ENCODE measurements at regions not wholly inside any gene's neighbourhood (a gene's known extent, or its start where the extent isn't known, plus 50 kb on each side); places are given as distances from the start of the nearest gene placed in this dataset.

GRCh38 chr7:159197066-159197975, 52.7 kb upstream of the VIPR2 start:
- H3K4me1 ChIP-seq (replicated peaks in 1 of 2): no peaks in the 10 kb centered on the region
- H3K27ac ChIP-seq: no peak overlapping the region
- H3K4me3 ChIP-seq: no peak overlapping the region
- 3 to 73% (median 43%) methylated on average over 3 to 11 of the region's 20 CpGs; no CpG with 5 or more reads in 1 of the 10 experiments for WGBS, 10 experiments
- in situ Hi-C loops (cut with MboI; ENCODE audit: low pct_unique_long_range_greater_than_20kb in 2 of 9, low sequenced_read_pairs in 9 of 9, unreplicated experiment in 9 of 9): no loop called here
- ATAC-seq (replicated peaks in 6 of 8): peak in 3 of 8 experiments; percentile 69 to 97 (median 96)

GRCh38 chr7:159196584-159196983, 51.9 kb upstream of the VIPR2 start:
- H3K4me1 ChIP-seq (replicated peaks in 1 of 2): no peaks in the 10 kb centered on the region
- no peak overlapping the region for H3K4me3 ChIP-seq
- H3K27ac ChIP-seq: no peak overlapping the region
- WGBS, 10 experiments: 16 to 100% (median 76%) methylated on average over 1 to 8 of the region's 8 CpGs; no CpG with 5 or more reads in 2 of the 10 experiments
- in situ Hi-C loops (cut with MboI; ENCODE audit: low pct_unique_long_range_greater_than_20kb in 2 of 9, low sequenced_read_pairs in 9 of 9, unreplicated experiment in 9 of 9): no loop called here
- ATAC-seq (replicated peaks in 6 of 8): no peak

GRCh38 chr7:159195946-159196345, 51.3 kb upstream of the VIPR2 start:
- ATAC-seq (replicated peaks in 6 of 8): no peak
- H3K4me1 ChIP-seq (replicated peaks in 1 of 2): no peaks in the 10 kb centered on the region
- in situ Hi-C loops (cut with MboI; ENCODE audit: low pct_unique_long_range_greater_than_20kb in 2 of 9, low sequenced_read_pairs in 9 of 9, unreplicated experiment in 9 of 9): no loop called here
- no peak overlapping the region for H3K4me3 ChIP-seq
- 7 to 92% (median 61%) methylated on average over 1 to 5 of the region's 5 CpGs for WGBS, 10 experiments
- no peak overlapping the region for H3K27ac ChIP-seq
